ENCODE measurements at regions not wholly inside any gene's neighbourhood (a gene's known extent, or its start where the extent isn't known, plus 50 kb on each side); places are given as distances from the start of the nearest gene placed in this dataset.

DNA sequence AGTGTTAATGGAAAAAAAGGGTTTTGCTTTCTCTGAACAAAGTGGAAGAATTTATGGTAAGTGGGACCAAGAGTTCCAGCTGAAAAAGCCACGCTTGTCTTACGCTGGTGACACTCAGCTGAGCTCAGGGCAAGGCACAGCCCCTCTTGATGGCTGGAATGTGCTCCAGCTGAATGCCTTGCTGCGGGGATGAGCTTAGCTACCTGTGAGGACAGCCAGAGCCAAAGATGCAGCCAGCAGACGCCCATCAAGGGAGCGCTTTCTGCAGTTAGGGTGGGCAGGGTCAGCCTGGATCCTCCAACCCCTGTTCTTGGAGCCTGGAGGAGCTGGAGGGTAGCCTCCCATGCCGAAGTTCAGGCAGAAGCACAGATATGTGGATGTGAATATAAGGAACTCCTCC lies 191.4 kb downstream of the SCP2D1 start:
- TF ChIP-seq, protein P1, sequence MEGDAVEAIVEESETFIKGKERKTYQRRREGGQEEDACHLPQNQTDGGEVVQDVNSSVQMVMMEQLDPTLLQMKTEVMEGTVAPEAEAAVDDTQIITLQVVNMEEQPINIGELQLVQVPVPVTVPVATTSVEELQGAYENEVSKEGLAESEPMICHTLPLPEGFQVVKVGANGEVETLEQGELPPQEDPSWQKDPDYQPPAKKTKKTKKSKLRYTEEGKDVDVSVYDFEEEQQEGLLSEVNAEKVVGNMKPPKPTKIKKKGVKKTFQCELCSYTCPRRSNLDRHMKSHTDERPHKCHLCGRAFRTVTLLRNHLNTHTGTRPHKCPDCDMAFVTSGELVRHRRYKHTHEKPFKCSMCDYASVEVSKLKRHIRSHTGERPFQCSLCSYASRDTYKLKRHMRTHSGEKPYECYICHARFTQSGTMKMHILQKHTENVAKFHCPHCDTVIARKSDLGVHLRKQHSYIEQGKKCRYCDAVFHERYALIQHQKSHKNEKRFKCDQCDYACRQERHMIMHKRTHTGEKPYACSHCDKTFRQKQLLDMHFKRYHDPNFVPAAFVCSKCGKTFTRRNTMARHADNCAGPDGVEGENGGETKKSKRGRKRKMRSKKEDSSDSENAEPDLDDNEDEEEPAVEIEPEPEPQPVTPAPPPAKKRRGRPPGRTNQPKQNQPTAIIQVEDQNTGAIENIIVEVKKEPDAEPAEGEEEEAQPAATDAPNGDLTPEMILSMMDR (IDR thresholded peaks at IDR 0.05): no peak
- TF ChIP-seq POLR2A (IDR thresholded peaks at IDR 0.05): no peak
